ENCODE measurements at regions not wholly inside any gene's neighbourhood (a gene's known extent, or its start where the extent isn't known, plus 50 kb on each side); places are given as distances from the start of the nearest gene placed in this dataset.

- no peak for TF ChIP-seq CTCF (IDR thresholded peaks at IDR 0.05; ENCODE audit: insufficient read depth, low read depth, low read length, missing control alignments)
- no peak for DNase-seq (ENCODE audit: low read depth)
- no peak overlapping the region for H3K4me3 ChIP-seq (ENCODE audit: low read length)
These were observed 662.5 kb downstream of the LUZP2 start for GRCh38 chr11:25159341-25159740.

GRCh38 chr11:25163421-25163820 is 666.6 kb downstream of the LUZP2 start:
- DNase-seq (ENCODE audit: low read depth), result no peak
- no peak for TF ChIP-seq CTCF (IDR thresholded peaks at IDR 0.05; ENCODE audit: insufficient read depth, low read depth, low read length, missing control alignments)
- H3K4me3 ChIP-seq (ENCODE audit: low read length), result no peak overlapping the region

- TF ChIP-seq CTCF (IDR thresholded peaks at IDR 0.05; ENCODE audit: insufficient read depth, low read depth, low read length, missing control alignments), result no peak
- H3K4me3 ChIP-seq (ENCODE audit: low read length), result no peak overlapping the region
- DNase-seq (ENCODE audit: low read depth), result peak; percentile 2
These were observed 683.3 kb downstream of the LUZP2 start for GRCh38 chr11:25180187-25180586.

GRCh38 chr11:25183411-25183810 is 686.6 kb downstream of the LUZP2 start:
- DNase-seq (ENCODE audit: low read depth), result no peak
- TF ChIP-seq CTCF (IDR thresholded peaks at IDR 0.05; ENCODE audit: insufficient read depth, low read depth, low read length, missing control alignments), result no peak
- no peak overlapping the region for H3K4me3 ChIP-seq (ENCODE audit: low read length)

GRCh38 chr11:25197515-25197914 is 700.7 kb downstream of the LUZP2 start:
- no peak for DNase-seq (ENCODE audit: low read depth)
- no peak overlapping the region for H3K4me3 ChIP-seq (ENCODE audit: low read length)
- no peak for TF ChIP-seq CTCF (IDR thresholded peaks at IDR 0.05; ENCODE audit: insufficient read depth, low read depth, low read length, missing control alignments)

GRCh38 chr11:25198704-25199103 is 701.9 kb downstream of the LUZP2 start:
- no peak for DNase-seq (ENCODE audit: low read depth)
- TF ChIP-seq CTCF (IDR thresholded peaks at IDR 0.05; ENCODE audit: insufficient read depth, low read depth, low read length, missing control alignments), result no peak
- no peak overlapping the region for H3K4me3 ChIP-seq (ENCODE audit: low read length)

GRCh38 chr11:25200925-25201324 is 704.1 kb downstream of the LUZP2 start:
- TF ChIP-seq CTCF (IDR thresholded peaks at IDR 0.05; ENCODE audit: insufficient read depth, low read depth, low read length, missing control alignments), result no peak
- no peak overlapping the region for H3K4me3 ChIP-seq (ENCODE audit: low read length)
- no peak for DNase-seq (ENCODE audit: low read depth)

All from epithelial cell of esophagus (primary cell).